Peyer's patch (tissue), 4 donors: ENCODE measurements at regions not wholly inside any gene's neighbourhood (a gene's known extent, or its start where the extent isn't known, plus 50 kb on each side); places are given as distances from the start of the nearest gene placed in this dataset.

Source experiments
- CTCF ChIP-seq, 6 experiments: fragments of 450-650 bp in 4 of 6; fragments of 200-600 bp in 2 of 6; sonication (generic) in 1 of 6; IDR thresholded peaks; one replicate each; pipeline ENCODE4 v1.5.1; 2017 to 2019; ENCODE audit warnings: antibody characterized with exemption in 6 of 6, mild to moderate bottlenecking in 3 of 6, moderate library complexity in 1 of 6
- POLR2A ChIP-seq, 2 donors: fragments of 450-650 bp; IDR thresholded peaks; one replicate each; pipeline ENCODE4 v1.5.1; 2017; ENCODE audit warnings: antibody characterized with exemption in 2 of 2, mild to moderate bottlenecking in 2 of 2, moderate library complexity in 2 of 2

GRCh38 chr11:127710831-127711230 lies 710.3 kb upstream of the KIRREL3 start:
- no peak for TF ChIP-seq CTCF (IDR thresholded peaks at IDR 0.05)
- TF ChIP-seq POLR2A (IDR thresholded peaks at IDR 0.05) = no peak
